B cell (primary cell): ENCODE measurements at regions not wholly inside any gene's neighbourhood (a gene's known extent, or its start where the extent isn't known, plus 50 kb on each side); places are given as distances from the start of the nearest gene placed in this dataset.

Experiments
- ATAC-seq: fragments of 200-7000 bp; cut with Tn5 transposase; one replicate; pipeline ENCODE4 v1.10.0; 2021; ENCODE audit warnings: low read depth, mild to moderate bottlenecking, moderate number of reproducible peaks, moderate library complexity
- CTCF ChIA-PET: fragments of 350-600 bp; sonication (Branson Sonifier 250); formaldehyde crosslinking; loops from one replicate; lab custom pipeline; 2021; ENCODE audit warnings: antibody characterized with exemption, inconsistent platforms; lab: Charles Lee
- POLR2A ChIA-PET: fragments of 350-600 bp; sonication (Branson Sonifier 250); formaldehyde crosslinking; loops from one replicate; lab custom pipeline; 2021; ENCODE audit warnings: antibody characterized with exemption; lab: Charles Lee
- DNase-seq: peaks from one replicate; pipeline ENCODE4 v3.0.0; 2013
- H2AFZ ChIP-seq: 2 replicates; pipeline ENCODE4 v1.6.1; 2012; ENCODE audit warnings: mild to moderate bottlenecking, low read depth, low read length; ENCODE audit not compliant: insufficient read depth, poor library complexity, severe bottlenecking
- H3K27ac ChIP-seq, 2 donors: 1 replicate in 1 of 2; 2 replicates in 1 of 2; pipeline ENCODE4 v1.5.1; 2012 to 2013; ENCODE audit warnings: low read length in 2 of 2, mild to moderate bottlenecking in 2 of 2, moderate library complexity in 1 of 2
- H3K27me3 ChIP-seq, 4 experiments: fragments of 200-600 bp in 1 of 4; sonication (generic) in 1 of 4; replicated peaks in 1 of 4; 1 replicate in 2 of 4; 2 replicates in 2 of 4; pipeline versions ENCODE4 v1.6.1 to v1.7.0; 2013 to 2016; ENCODE audit warnings: low read length in 3 of 4, mild to moderate bottlenecking in 2 of 4, mixed read lengths in 1 of 4, moderate library complexity in 1 of 4; ENCODE audit not compliant: insufficient read depth in 4 of 4, control insufficient read depth in 3 of 4; ENCODE audit errors: control extremely low read depth in 1 of 4
- H3K36me3 ChIP-seq, 2 experiments: replicated peaks in 1 of 2; 1 replicate in 1 of 2; 2 replicates in 1 of 2; pipeline versions ENCODE4 v1.6.1 to v1.7.1; 2013; ENCODE audit warnings: low read length in 1 of 2; ENCODE audit not compliant: insufficient read depth in 2 of 2, control insufficient read depth in 1 of 2; ENCODE audit errors: control extremely low read depth in 1 of 2, extremely low read depth in 1 of 2
- H3K4me1 ChIP-seq, 2 donors: fragments of 200-600 bp in 1 of 2; sonication (generic) in 1 of 2; 1 replicate in 1 of 2; 2 replicates in 1 of 2; pipeline versions ENCODE4 v1.5.1 to v1.6.1; 2013 to 2017; ENCODE audit warnings: low read length in 2 of 2; ENCODE audit not compliant: control insufficient read depth in 2 of 2, insufficient read depth in 2 of 2
- H3K4me2 ChIP-seq: replicated peaks from 2 replicates; pipeline ENCODE3; 2012; ENCODE audit warnings: mild to moderate bottlenecking, low read depth, low read length; ENCODE audit not compliant: poor library complexity, severe bottlenecking
- H3K4me3 ChIP-seq, 5 experiments: fragments of 200-600 bp in 1 of 5; sonication (generic) in 1 of 5; 1 replicate in 3 of 5; 2 replicates in 2 of 5; pipeline versions ENCODE4 v1.5.1 to v1.7.0; 2011 to 2016; ENCODE audit warnings: low read length in 4 of 5, mild to moderate bottlenecking in 4 of 5, low read depth in 2 of 5, control low read depth in 1 of 5, moderate library complexity in 1 of 5; ENCODE audit not compliant: insufficient read depth in 1 of 5; ENCODE audit errors: control extremely low read depth in 1 of 5, extremely low read depth in 1 of 5
- H3K79me2 ChIP-seq: fragments of 200-600 bp; sonication (generic); one replicate; pipeline ENCODE4 v1.6.0; 2016; ENCODE audit warnings: low read length; ENCODE audit not compliant: control insufficient read depth, insufficient read depth
- H3K9ac ChIP-seq: fragments of 200-600 bp; sonication (generic); 2 replicates; pipeline ENCODE4 v1.6.1; 2017; ENCODE audit warnings: mild to moderate bottlenecking, low read length, moderate library complexity
- H3K9me3 ChIP-seq, 3 donors: one replicate each; pipeline versions ENCODE4 v1.6.1 to v1.7.1; 2013; ENCODE audit warnings: low read length in 2 of 3; ENCODE audit not compliant: control insufficient read depth in 2 of 3, insufficient read depth in 1 of 3; ENCODE audit errors: control extremely low read depth in 1 of 3
- H4K20me1 ChIP-seq: 2 replicates; pipeline ENCODE4 v1.6.0; 2012; ENCODE audit warnings: mild to moderate bottlenecking, low read length; ENCODE audit not compliant: insufficient read depth, control insufficient read depth, poor library complexity, severe bottlenecking
- H3K27ac Mint-ChIP-seq: one replicate; pipeline ENCODE4 v1.8.0; 2021; ENCODE audit warnings: mixed read lengths
- H3K27me3 Mint-ChIP-seq: one replicate; pipeline ENCODE4 v1.8.0; 2021; ENCODE audit warnings: mixed read lengths
- H3K4me1 Mint-ChIP-seq: one replicate; pipeline ENCODE4 v1.8.0; 2021; ENCODE audit warnings: mixed read lengths
- H3K4me3 Mint-ChIP-seq: one replicate; pipeline ENCODE4 v1.8.0; 2021; ENCODE audit warnings: mixed read lengths
- H3K9me3 Mint-ChIP-seq: one replicate; pipeline ENCODE4 v1.8.0; 2022; ENCODE audit warnings: mixed read lengths; ENCODE audit not compliant: insufficient read depth
- EZH2 ChIP-seq: IDR thresholded peaks from 2 replicates; pipeline ENCODE4 v1.6.1; 2012; ENCODE audit warnings: borderline replicate concordance, low read depth, mild to moderate bottlenecking, moderate library complexity, low read length; ENCODE audit not compliant: insufficient read depth, poor library complexity, severe bottlenecking
- WGBS: methylation state at CpG from one replicate; pipeline ENCODE4 v1.1.5; 2013; ENCODE audit warnings: missing lambda C conversion rate; ENCODE audit not compliant: insufficient coverage; 5-methylcytosine and 5-hydroxymethylcytosine counted together
- intact Hi-C: fragments of 100-400 bp; cut with micrococcal nuclease; formaldehyde crosslinking; loops from one replicate; pipeline ENCODE4 v1.10.0; 2022
- TF ChIP-seq, protein P1 (sequence below): fragments of 200-600 bp; IDR thresholded peaks from one replicate; pipeline ENCODE4 v1.8.0; 2022; ENCODE audit warnings: antibody characterized with exemption, mild to moderate bottlenecking

DNA sequence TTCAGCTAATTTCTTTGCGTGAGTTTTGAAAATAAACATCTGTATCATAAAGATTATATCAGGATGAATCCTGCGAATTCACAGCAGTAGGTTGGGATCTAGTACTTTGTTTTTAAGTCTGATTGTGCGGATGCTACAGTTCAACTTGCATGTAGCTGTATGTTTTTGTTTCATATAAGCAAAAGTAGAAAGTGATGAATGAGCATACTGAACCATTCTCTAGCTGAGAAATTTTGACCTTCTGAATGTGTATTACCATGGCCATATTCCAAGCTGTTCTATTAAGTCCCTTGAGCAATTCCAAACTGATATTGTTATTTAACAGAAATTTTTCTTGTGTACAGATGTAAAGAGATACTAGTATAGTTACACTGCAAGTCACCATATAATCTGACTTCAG, 358.8 kb upstream of the MEOX2 start:
- Mint-ChIP-seq H3K4me1 (no peaks in the 10 kb centered on the region), H3K4me3 (no peak overlapping the region), H3K27me3 (no peaks in the 10 kb centered on the region), H3K9me3 (no peaks in the 10 kb centered on the region), H3K27ac (no peak overlapping the region)
- Histone ChIP-seq H3K9ac (no peak overlapping the region), H4K20me1 (no peaks in the 10 kb centered on the region), H2AFZ (no peak overlapping the region), H3K4me1 (no peaks in the 10 kb centered on the region), H3K27me3 (no peaks in the 10 kb centered on the region), H3K36me3 (no peaks in the 10 kb centered on the region), H3K4me3 (no peak overlapping the region), H3K9me3 (no peaks in the 10 kb centered on the region), H3K79me2 (no peaks in the 10 kb centered on the region), H3K4me2 (no peak overlapping the region), H3K27ac (no peak overlapping the region)
- ChIA-PET POLR2A (no interaction called here), CTCF (no interaction called here)
- intact Hi-C loops: no loop called here
- TF ChIP-seq, protein P1, sequence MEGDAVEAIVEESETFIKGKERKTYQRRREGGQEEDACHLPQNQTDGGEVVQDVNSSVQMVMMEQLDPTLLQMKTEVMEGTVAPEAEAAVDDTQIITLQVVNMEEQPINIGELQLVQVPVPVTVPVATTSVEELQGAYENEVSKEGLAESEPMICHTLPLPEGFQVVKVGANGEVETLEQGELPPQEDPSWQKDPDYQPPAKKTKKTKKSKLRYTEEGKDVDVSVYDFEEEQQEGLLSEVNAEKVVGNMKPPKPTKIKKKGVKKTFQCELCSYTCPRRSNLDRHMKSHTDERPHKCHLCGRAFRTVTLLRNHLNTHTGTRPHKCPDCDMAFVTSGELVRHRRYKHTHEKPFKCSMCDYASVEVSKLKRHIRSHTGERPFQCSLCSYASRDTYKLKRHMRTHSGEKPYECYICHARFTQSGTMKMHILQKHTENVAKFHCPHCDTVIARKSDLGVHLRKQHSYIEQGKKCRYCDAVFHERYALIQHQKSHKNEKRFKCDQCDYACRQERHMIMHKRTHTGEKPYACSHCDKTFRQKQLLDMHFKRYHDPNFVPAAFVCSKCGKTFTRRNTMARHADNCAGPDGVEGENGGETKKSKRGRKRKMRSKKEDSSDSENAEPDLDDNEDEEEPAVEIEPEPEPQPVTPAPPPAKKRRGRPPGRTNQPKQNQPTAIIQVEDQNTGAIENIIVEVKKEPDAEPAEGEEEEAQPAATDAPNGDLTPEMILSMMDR: no peak
- TF ChIP-seq EZH2: no peak
- WGBS: no CpG with 5 or more reads among the region's 3 CpGs
- no peak for ATAC-seq
- no peak for DNase-seq

DNA sequence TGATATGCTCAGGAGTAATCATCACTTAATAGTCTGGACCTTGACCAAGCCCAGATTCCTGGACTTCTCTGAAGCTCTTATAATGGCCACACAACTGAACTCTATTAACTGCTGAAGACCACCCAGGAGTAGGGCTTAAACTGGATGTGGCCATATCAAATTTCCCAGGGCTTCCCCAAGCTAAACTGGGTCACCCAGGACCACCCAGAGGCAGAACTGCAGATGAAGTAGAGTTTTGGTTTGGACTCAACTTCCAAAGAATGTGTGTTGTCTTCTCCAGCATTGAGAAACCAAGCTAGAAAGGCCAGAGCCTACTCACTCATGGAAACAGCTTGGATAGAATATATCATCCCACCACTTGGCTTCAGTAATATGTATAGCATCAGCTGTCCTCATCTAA, 358.2 kb upstream of the MEOX2 start:
- intact Hi-C loops: no loop called here
- Histone ChIP-seq H3K4me3 (no peak overlapping the region), H3K36me3 (no peaks in the 10 kb centered on the region), H3K9ac (no peak overlapping the region), H3K4me1 (no peaks in the 10 kb centered on the region), H3K9me3 (no peaks in the 10 kb centered on the region), H2AFZ (no peak overlapping the region), H3K4me2 (no peak overlapping the region), H3K79me2 (no peaks in the 10 kb centered on the region), H3K27ac (no peak overlapping the region), H4K20me1 (no peaks in the 10 kb centered on the region), H3K27me3 (no peaks in the 10 kb centered on the region)
- DNase-seq: no peak
- no peak for ATAC-seq
- Mint-ChIP-seq H3K27ac (no peak overlapping the region), H3K4me3 (no peak overlapping the region), H3K4me1 (no peaks in the 10 kb centered on the region), H3K9me3 (no peaks in the 10 kb centered on the region), H3K27me3 (no peaks in the 10 kb centered on the region)
- TF ChIP-seq, protein P1: no peak
- no peak for TF ChIP-seq EZH2
- ChIA-PET POLR2A (no interaction called here), CTCF (no interaction called here)
